ENCODE measurements at regions not wholly inside any gene's neighbourhood (a gene's known extent, or its start where the extent isn't known, plus 50 kb on each side); places are given as distances from the start of the nearest gene placed in this dataset.

- Mint-ChIP-seq H3K4me1 (peaks cover 5% of the 10 kb centered on the region), H3K27ac (no peak overlapping the region), H3K36me3 (no peaks in the 10 kb centered on the region), H3K4me3 (no peak overlapping the region), H3K9me3 (peaks cover 0 to 5% (median 0%) of the 10 kb centered on the region in 7 donors), H3K27me3 (ENCODE audit: low read depth in 3 of 3) (peaks cover 0 to 4% (median 2%) of the 10 kb centered on the region in 3 donors)
- no peak overlapping the region for H2AFZ ChIP-seq (ENCODE audit: insufficient read depth, low read depth, low read length, poor library complexity, severe bottlenecking)
- no peaks in the 10 kb centered on the region for H3K36me3 ChIP-seq (replicated peaks in 1 of 2; ENCODE audit: control insufficient read depth in 1 of 2, insufficient read depth in 2 of 2, low read length in 2 of 2)
- H3K27ac ChIP-seq (ENCODE audit: low read depth in 1 of 2, low read length in 2 of 2), result no peak overlapping the region
- no peaks in the 10 kb centered on the region for H3K9me3 ChIP-seq (replicated peaks in 1 of 2; ENCODE audit: control insufficient read depth in 1 of 2, insufficient read depth in 1 of 2, low read length in 2 of 2)
- no peaks in the 10 kb centered on the region for H3K27me3 ChIP-seq (ENCODE audit: control insufficient read depth in 2 of 2, insufficient read depth in 2 of 2, low read length in 2 of 2)
- WGBS (ENCODE audit: insufficient coverage), result 92% methylated on average over 2 of the region's 4 CpGs
- no peaks in the 10 kb centered on the region for H4K20me1 ChIP-seq (ENCODE audit: insufficient read depth, low read length)
- H3K9ac ChIP-seq (ENCODE audit: insufficient read depth, low read length, poor library complexity, severe bottlenecking), result no peak overlapping the region
- H3K4me3 ChIP-seq (replicated peaks in 1 of 3; ENCODE audit: low read depth in 2 of 3, low read length in 3 of 3), result no peak overlapping the region
- peaks cover 0 to 5% of the 10 kb centered on the region in 2 donors for H3K4me1 ChIP-seq (ENCODE audit: control insufficient read depth in 1 of 2, insufficient read depth in 2 of 2, low read length in 2 of 2)
- no peak for TF ChIP-seq CTCF (IDR thresholded peaks at IDR 0.05)
- H3K79me2 ChIP-seq (ENCODE audit: insufficient read depth, low read length), result no peaks in the 10 kb centered on the region
- no peak for DNase-seq
- intact Hi-C loops (cut with micrococcal nuclease), result no loop called here
- no peak overlapping the region for H3K4me2 ChIP-seq (replicated peaks; ENCODE audit: extremely low read depth, low read length, poor library complexity, severe bottlenecking)
These were observed 650.5 kb upstream of the ID2 start for GRCh38 chr2:8031370-8031769.

GRCh38 chr2:8033546-8034096 is 648.2 kb upstream of the ID2 start:
- peaks cover 0 to 5% (median 1%) of the 10 kb centered on the region in 7 donors for H3K9me3 Mint-ChIP-seq
- no peak overlapping the region for H3K27ac Mint-ChIP-seq
- TF ChIP-seq CTCF (IDR thresholded peaks at IDR 0.05), result no peak
- Histone ChIP-seq H3K4me3 (replicated peaks in 1 of 3; ENCODE audit: low read depth in 2 of 3, low read length in 3 of 3) (no peak overlapping the region), H3K9me3 (replicated peaks in 1 of 2; ENCODE audit: control insufficient read depth in 1 of 2, insufficient read depth in 1 of 2, low read length in 2 of 2) (no peaks in the 10 kb centered on the region), H3K27ac (ENCODE audit: low read depth in 1 of 2, low read length in 2 of 2) (no peak overlapping the region), H3K4me2 (replicated peaks; ENCODE audit: extremely low read depth, low read length, poor library complexity, severe bottlenecking) (no peak overlapping the region), H4K20me1 (ENCODE audit: insufficient read depth, low read length) (no peaks in the 10 kb centered on the region), H3K79me2 (ENCODE audit: insufficient read depth, low read length) (no peaks in the 10 kb centered on the region), H3K36me3 (replicated peaks in 1 of 2; ENCODE audit: control insufficient read depth in 1 of 2, insufficient read depth in 2 of 2, low read length in 2 of 2) (no peaks in the 10 kb centered on the region), H3K4me1 (ENCODE audit: control insufficient read depth in 1 of 2, insufficient read depth in 2 of 2, low read length in 2 of 2) (peaks cover 0 to 5% of the 10 kb centered on the region in 2 donors), H3K27me3 (ENCODE audit: control insufficient read depth in 2 of 2, insufficient read depth in 2 of 2, low read length in 2 of 2) (no peaks in the 10 kb centered on the region), H2AFZ (ENCODE audit: insufficient read depth, low read depth, low read length, poor library complexity, severe bottlenecking) (no peak overlapping the region), H3K9ac (ENCODE audit: insufficient read depth, low read length, poor library complexity, severe bottlenecking) (no peak overlapping the region)
- peaks cover 0 to 4% (median 2%) of the 10 kb centered on the region in 3 donors for H3K27me3 Mint-ChIP-seq (ENCODE audit: low read depth in 3 of 3)
- DNase-seq, result no peak
- no peak overlapping the region for H3K4me3 Mint-ChIP-seq
- intact Hi-C loops (cut with micrococcal nuclease), result no loop called here
- peaks cover 5% of the 10 kb centered on the region for H3K4me1 Mint-ChIP-seq
- no peaks in the 10 kb centered on the region for H3K36me3 Mint-ChIP-seq
- 98% methylated on average over 5 of the region's 7 CpGs for WGBS (ENCODE audit: insufficient coverage)

Measured in CD14-positive monocyte (primary cell).